Osteoblast (primary cell): ENCODE measurements at regions not wholly inside any gene's neighbourhood (a gene's known extent, or its start where the extent isn't known, plus 50 kb on each side); places are given as distances from the start of the nearest gene placed in this dataset.

Source experiments
- DNase-seq: peaks from one replicate; pipeline ENCODE4 v3.0.0; 2011; ENCODE audit warnings: low spot score, mixed read lengths; ENCODE audit not compliant: insufficient read length; ENCODE audit errors: missing footprints
- H2AFZ ChIP-seq: 2 replicates; pipeline ENCODE4 v1.6.0; 2011; ENCODE audit warnings: mild to moderate bottlenecking, low read length
- H3K27ac ChIP-seq: 2 replicates; pipeline ENCODE4 v1.5.1; 2011; ENCODE audit warnings: mild to moderate bottlenecking, low read depth, low read length, moderate library complexity
- H3K27me3 ChIP-seq: 2 replicates; pipeline ENCODE4 v1.6.0; 2012; ENCODE audit warnings: mild to moderate bottlenecking, control low read depth, inconsistent platforms, low read length, moderate library complexity; ENCODE audit not compliant: insufficient read depth
- H3K36me3 ChIP-seq: 2 replicates; pipeline ENCODE4 v1.5.1; 2011; ENCODE audit warnings: mild to moderate bottlenecking, low read length, control low read depth, moderate library complexity; ENCODE audit not compliant: insufficient read depth
- H3K4me1 ChIP-seq: 2 replicates; pipeline ENCODE4 v1.5.1; 2011; ENCODE audit warnings: mild to moderate bottlenecking, low read length, control low read depth, moderate library complexity; ENCODE audit not compliant: insufficient read depth
- H3K4me2 ChIP-seq: 2 replicates; pipeline ENCODE4 v1.6.0; 2011; ENCODE audit warnings: mild to moderate bottlenecking, low read length; ENCODE audit not compliant: insufficient read depth
- H3K4me3 ChIP-seq: fragments of 200-600 bp; sonication (generic); 3 replicates; pipeline ENCODE4 v1.5.1; 2012; ENCODE audit warnings: mild to moderate bottlenecking, low read length, inconsistent platforms; ENCODE audit not compliant: insufficient read depth
- H3K79me2 ChIP-seq: 2 replicates; pipeline ENCODE4 v1.6.0; 2012; ENCODE audit warnings: mild to moderate bottlenecking, low read length, control low read depth, inconsistent platforms; ENCODE audit not compliant: insufficient read depth
- H3K9me3 ChIP-seq: 2 replicates; pipeline ENCODE4 v1.5.1; 2011; ENCODE audit warnings: low read depth, low read length, control low read depth
- H4K20me1 ChIP-seq: 2 replicates; pipeline ENCODE4 v1.6.0; 2012; ENCODE audit warnings: mild to moderate bottlenecking, low read length, control low read depth; ENCODE audit not compliant: insufficient read depth
- CTCF ChIP-seq: IDR thresholded peaks from 2 replicates; pipeline ENCODE4 v1.5.1; 2011; ENCODE audit warnings: mild to moderate bottlenecking, low read depth, low read length, moderate library complexity; ENCODE audit errors: extremely low read depth

GRCh38 chr6:45801471-45802289 is 214.0 kb downstream of the CLIC5 start:
- no peak for TF ChIP-seq CTCF
- H3K36me3 ChIP-seq, result no peaks in the 10 kb centered on the region
- no peak overlapping the region for H3K4me2 ChIP-seq
- no peak overlapping the region for H3K4me3 ChIP-seq
- H3K79me2 ChIP-seq, result no peaks in the 10 kb centered on the region
- H3K27me3 ChIP-seq, result no peaks in the 10 kb centered on the region
- H2AFZ ChIP-seq, result no peak overlapping the region
- no peaks in the 10 kb centered on the region for H3K4me1 ChIP-seq
- no peaks in the 10 kb centered on the region for H4K20me1 ChIP-seq
- no peak overlapping the region for H3K27ac ChIP-seq
- H3K9me3 ChIP-seq, result no peaks in the 10 kb centered on the region
- no peak for DNase-seq

DNA sequence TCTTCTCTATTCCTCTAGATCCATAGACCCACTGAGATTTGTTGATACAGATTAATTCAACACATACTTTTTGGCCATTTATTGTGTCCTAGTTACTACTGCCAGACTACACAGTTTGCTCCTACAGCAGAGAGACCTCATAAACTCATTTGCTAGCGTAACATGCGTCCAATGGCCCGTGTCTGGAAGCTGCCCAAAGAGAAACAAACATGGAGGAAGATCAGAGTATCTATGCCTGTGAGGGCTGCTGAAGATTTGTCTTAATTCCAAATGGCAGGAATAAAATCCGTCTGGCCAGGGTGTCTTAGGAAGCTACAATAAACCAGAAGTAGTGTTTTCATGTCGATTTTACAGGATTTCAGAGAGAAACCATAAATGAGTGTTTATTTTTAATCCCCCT is 214.7 kb downstream of the CLIC5 start:
- Histone ChIP-seq H3K79me2 (no peaks in the 10 kb centered on the region), H3K4me1 (no peaks in the 10 kb centered on the region), H3K27me3 (no peaks in the 10 kb centered on the region), H4K20me1 (no peaks in the 10 kb centered on the region), H3K27ac (no peak overlapping the region), H3K9me3 (no peaks in the 10 kb centered on the region), H3K36me3 (no peaks in the 10 kb centered on the region), H2AFZ (no peak overlapping the region), H3K4me2 (no peak overlapping the region), H3K4me3 (no peak overlapping the region)
- TF ChIP-seq CTCF, result no peak
- DNase-seq, result no peak

GRCh38 chr6:45795678-45796077 is 220.0 kb downstream of the CLIC5 start:
- Histone ChIP-seq H3K27me3 (peaks cover 4% of the 10 kb centered on the region), H3K4me2 (no peak overlapping the region), H3K4me3 (no peak overlapping the region), H3K9me3 (no peaks in the 10 kb centered on the region), H2AFZ (no peak overlapping the region), H3K36me3 (no peaks in the 10 kb centered on the region), H3K4me1 (peaks cover 15% of the 10 kb centered on the region), H4K20me1 (no peaks in the 10 kb centered on the region), H3K27ac (no peak overlapping the region), H3K79me2 (no peaks in the 10 kb centered on the region)
- no peak for DNase-seq
- no peak for TF ChIP-seq CTCF

- Histone ChIP-seq H3K4me1 (peaks cover 18% of the 10 kb centered on the region), H3K27me3 (peaks cover 4% of the 10 kb centered on the region), H2AFZ (no peak overlapping the region)
These were observed 221.2 kb downstream of the CLIC5 start for GRCh38 chr6:45794465-45794864.

More at GRCh38 chr6:45794465-45794864, 221.2 kb downstream of the CLIC5 start:
- Histone ChIP-seq H3K4me2 (no peak overlapping the region), H4K20me1 (no peaks in the 10 kb centered on the region), H3K4me3 (no peak overlapping the region), H3K79me2 (no peaks in the 10 kb centered on the region), H3K9me3 (no peaks in the 10 kb centered on the region), H3K27ac (no peak overlapping the region), H3K36me3 (no peaks in the 10 kb centered on the region)
- no peak for DNase-seq
- TF ChIP-seq CTCF, result no peak
